ENCODE measurements at regions not wholly inside any gene's neighbourhood (a gene's known extent, or its start where the extent isn't known, plus 50 kb on each side); places are given as distances from the start of the nearest gene placed in this dataset.

GRCh38 chr13:107941345-107942029 is 273.8 kb downstream of the LIG4 start:
- TF ChIP-seq, protein P1, sequence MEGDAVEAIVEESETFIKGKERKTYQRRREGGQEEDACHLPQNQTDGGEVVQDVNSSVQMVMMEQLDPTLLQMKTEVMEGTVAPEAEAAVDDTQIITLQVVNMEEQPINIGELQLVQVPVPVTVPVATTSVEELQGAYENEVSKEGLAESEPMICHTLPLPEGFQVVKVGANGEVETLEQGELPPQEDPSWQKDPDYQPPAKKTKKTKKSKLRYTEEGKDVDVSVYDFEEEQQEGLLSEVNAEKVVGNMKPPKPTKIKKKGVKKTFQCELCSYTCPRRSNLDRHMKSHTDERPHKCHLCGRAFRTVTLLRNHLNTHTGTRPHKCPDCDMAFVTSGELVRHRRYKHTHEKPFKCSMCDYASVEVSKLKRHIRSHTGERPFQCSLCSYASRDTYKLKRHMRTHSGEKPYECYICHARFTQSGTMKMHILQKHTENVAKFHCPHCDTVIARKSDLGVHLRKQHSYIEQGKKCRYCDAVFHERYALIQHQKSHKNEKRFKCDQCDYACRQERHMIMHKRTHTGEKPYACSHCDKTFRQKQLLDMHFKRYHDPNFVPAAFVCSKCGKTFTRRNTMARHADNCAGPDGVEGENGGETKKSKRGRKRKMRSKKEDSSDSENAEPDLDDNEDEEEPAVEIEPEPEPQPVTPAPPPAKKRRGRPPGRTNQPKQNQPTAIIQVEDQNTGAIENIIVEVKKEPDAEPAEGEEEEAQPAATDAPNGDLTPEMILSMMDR (IDR thresholded peaks at IDR 0.05), result no peak
- no peak for TF ChIP-seq POLR2A (IDR thresholded peaks at IDR 0.05)
